Upper lobe of right lung (tissue), 1 donor: ENCODE measurements at regions not wholly inside any gene's neighbourhood (a gene's known extent, or its start where the extent isn't known, plus 50 kb on each side); places are given as distances from the start of the nearest gene placed in this dataset.

ENCODE experiments used
- ATAC-seq: fragments of 200-7000 bp; cut with Tn5 transposase; one replicate; pipeline ENCODE4 v1.9.1; 2020; ENCODE audit warnings: mild to moderate bottlenecking, moderate library complexity
- DNase-seq: peaks from one replicate; pipeline ENCODE4 v3.0.0-alpha.2; 2020
- H3K27ac ChIP-seq: fragments of 200-600 bp; one replicate; pipeline ENCODE4 v1.8.0; 2022
- H3K27me3 ChIP-seq: fragments of 200-600 bp; one replicate; pipeline ENCODE4 v1.8.0; 2022; ENCODE audit warnings: mild to moderate bottlenecking
- H3K36me3 ChIP-seq: fragments of 200-600 bp; one replicate; pipeline ENCODE4 v1.8.0; 2022
- H3K4me1 ChIP-seq: fragments of 200-600 bp; one replicate; pipeline ENCODE4 v1.8.0; 2022
- H3K4me3 ChIP-seq: fragments of 200-600 bp; one replicate; pipeline ENCODE4 v1.8.0; 2022; ENCODE audit warnings: mild to moderate bottlenecking
- H3K9me3 ChIP-seq: fragments of 200-600 bp; one replicate; pipeline ENCODE4 v1.8.0; 2022
- intact Hi-C: fragments of 100-400 bp; cut with DNase I; formaldehyde crosslinking; loops from one replicate; pipeline ENCODE4 v1.11.0; 2022
- TF ChIP-seq, protein P1 (sequence below): fragments of 200-600 bp; IDR thresholded peaks from one replicate; pipeline ENCODE4 v1.8.0; 2022; ENCODE audit warnings: antibody characterized with exemption
- donor health status: DM: no; HTN: yes; CAD: no; lungs with severe emphysema.

DNA sequence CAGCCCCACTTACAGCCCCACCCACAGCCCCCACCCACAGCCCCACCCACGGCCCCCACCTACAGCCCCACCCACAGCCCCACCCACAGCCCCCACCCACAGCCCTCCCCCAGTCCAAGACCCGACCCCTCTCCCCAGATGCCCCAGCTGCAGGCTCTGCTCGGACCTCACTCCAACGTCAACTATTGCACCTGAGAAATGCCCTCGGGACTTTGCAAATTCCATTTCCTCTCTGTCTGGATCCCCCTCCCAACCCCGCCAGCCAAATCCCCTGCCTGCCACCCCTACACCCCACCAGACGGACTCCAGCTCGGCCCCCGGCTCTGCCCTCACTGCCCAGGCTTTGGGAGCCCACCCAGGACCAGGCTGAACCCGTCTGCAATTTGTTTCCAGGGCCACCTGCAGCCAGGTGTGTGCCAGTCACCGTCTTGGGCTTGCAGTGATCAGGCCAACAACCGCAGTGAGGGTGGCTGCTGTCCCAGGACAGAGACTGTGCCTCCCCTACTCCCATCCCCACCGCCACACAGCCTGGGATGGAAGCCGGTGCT is 662.8 kb downstream of the BRD1 start:
- Histone ChIP-seq H3K4me1 (no peaks in the 10 kb centered on the region), H3K27me3 (peaks cover 22% of the 10 kb centered on the region), H3K27ac (no peak overlapping the region), H3K4me3 (no peak overlapping the region), H3K9me3 (no peaks in the 10 kb centered on the region), H3K36me3 (no peaks in the 10 kb centered on the region)
- TF ChIP-seq, protein P1, sequence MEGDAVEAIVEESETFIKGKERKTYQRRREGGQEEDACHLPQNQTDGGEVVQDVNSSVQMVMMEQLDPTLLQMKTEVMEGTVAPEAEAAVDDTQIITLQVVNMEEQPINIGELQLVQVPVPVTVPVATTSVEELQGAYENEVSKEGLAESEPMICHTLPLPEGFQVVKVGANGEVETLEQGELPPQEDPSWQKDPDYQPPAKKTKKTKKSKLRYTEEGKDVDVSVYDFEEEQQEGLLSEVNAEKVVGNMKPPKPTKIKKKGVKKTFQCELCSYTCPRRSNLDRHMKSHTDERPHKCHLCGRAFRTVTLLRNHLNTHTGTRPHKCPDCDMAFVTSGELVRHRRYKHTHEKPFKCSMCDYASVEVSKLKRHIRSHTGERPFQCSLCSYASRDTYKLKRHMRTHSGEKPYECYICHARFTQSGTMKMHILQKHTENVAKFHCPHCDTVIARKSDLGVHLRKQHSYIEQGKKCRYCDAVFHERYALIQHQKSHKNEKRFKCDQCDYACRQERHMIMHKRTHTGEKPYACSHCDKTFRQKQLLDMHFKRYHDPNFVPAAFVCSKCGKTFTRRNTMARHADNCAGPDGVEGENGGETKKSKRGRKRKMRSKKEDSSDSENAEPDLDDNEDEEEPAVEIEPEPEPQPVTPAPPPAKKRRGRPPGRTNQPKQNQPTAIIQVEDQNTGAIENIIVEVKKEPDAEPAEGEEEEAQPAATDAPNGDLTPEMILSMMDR, result no peak
- intact Hi-C loops, result no loop called here
- DNase-seq (no peak), ATAC-seq (no peak)

- Histone ChIP-seq H3K4me1 (no peaks in the 10 kb centered on the region), H3K27ac (no peak overlapping the region), H3K36me3 (no peaks in the 10 kb centered on the region), H3K9me3 (no peaks in the 10 kb centered on the region), H3K27me3 (peaks cover 25% of the 10 kb centered on the region), H3K4me3 (no peak overlapping the region)
- intact Hi-C loops, result no loop called here
- no peak for ATAC-seq
- DNase-seq, result no peak
- TF ChIP-seq, protein P1, result no peak
These were observed 663.5 kb downstream of the BRD1 start for GRCh38 chr22:49163960-49164690.

GRCh38 chr22:49163258-49163959 is 664.3 kb downstream of the BRD1 start:
- Histone ChIP-seq H3K4me1 (no peaks in the 10 kb centered on the region), H3K36me3 (no peaks in the 10 kb centered on the region), H3K9me3 (no peaks in the 10 kb centered on the region), H3K4me3 (no peak overlapping the region), H3K27ac (no peak overlapping the region), H3K27me3 (peaks cover 25% of the 10 kb centered on the region)
- intact Hi-C loops, result no loop called here
- ATAC-seq (no peak), DNase-seq (no peak)
- TF ChIP-seq, protein P1, result no peak

GRCh38 chr22:49162841-49163240 is 664.8 kb downstream of the BRD1 start:
- no peaks in the 10 kb centered on the region for H3K36me3 ChIP-seq
- intact Hi-C loops, result no loop called here
- no peak for ATAC-seq
- H3K27me3 ChIP-seq, result peaks cover 25% of the 10 kb centered on the region
- no peak for DNase-seq
- no peaks in the 10 kb centered on the region for H3K4me1 ChIP-seq
- no peaks in the 10 kb centered on the region for H3K9me3 ChIP-seq
- H3K27ac ChIP-seq, result no peak overlapping the region
- TF ChIP-seq, protein P1, result no peak
- no peak overlapping the region for H3K4me3 ChIP-seq

GRCh38 chr22:49161002-49161850 is 666.4 kb downstream of the BRD1 start:
- Histone ChIP-seq H3K36me3 (no peaks in the 10 kb centered on the region), H3K4me1 (no peaks in the 10 kb centered on the region), H3K27ac (no peak overlapping the region), H3K4me3 (no peak overlapping the region), H3K9me3 (no peaks in the 10 kb centered on the region), H3K27me3 (peaks cover 25% of the 10 kb centered on the region)
- TF ChIP-seq, protein P1, result no peak
- ATAC-seq (no peak), DNase-seq (peak; percentile 49)
- intact Hi-C loops, result no loop called here
